ENCODE measurements at regions not wholly inside any gene's neighbourhood (a gene's known extent, or its start where the extent isn't known, plus 50 kb on each side); places are given as distances from the start of the nearest gene placed in this dataset.
"Not testable (repeated sequence)": the region's sequence is repeated elsewhere in the genome, so short reads cannot be mapped to it uniquely, and the experiment has no call there.

- no peak for DNase-seq
- H3K27ac ChIP-seq: no peak overlapping the region
- TF ChIP-seq, protein P1, sequence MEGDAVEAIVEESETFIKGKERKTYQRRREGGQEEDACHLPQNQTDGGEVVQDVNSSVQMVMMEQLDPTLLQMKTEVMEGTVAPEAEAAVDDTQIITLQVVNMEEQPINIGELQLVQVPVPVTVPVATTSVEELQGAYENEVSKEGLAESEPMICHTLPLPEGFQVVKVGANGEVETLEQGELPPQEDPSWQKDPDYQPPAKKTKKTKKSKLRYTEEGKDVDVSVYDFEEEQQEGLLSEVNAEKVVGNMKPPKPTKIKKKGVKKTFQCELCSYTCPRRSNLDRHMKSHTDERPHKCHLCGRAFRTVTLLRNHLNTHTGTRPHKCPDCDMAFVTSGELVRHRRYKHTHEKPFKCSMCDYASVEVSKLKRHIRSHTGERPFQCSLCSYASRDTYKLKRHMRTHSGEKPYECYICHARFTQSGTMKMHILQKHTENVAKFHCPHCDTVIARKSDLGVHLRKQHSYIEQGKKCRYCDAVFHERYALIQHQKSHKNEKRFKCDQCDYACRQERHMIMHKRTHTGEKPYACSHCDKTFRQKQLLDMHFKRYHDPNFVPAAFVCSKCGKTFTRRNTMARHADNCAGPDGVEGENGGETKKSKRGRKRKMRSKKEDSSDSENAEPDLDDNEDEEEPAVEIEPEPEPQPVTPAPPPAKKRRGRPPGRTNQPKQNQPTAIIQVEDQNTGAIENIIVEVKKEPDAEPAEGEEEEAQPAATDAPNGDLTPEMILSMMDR (IDR thresholded peaks at IDR 0.05): no peak
These were observed 77.4 kb upstream of the MID1 start for GRCh38 chrX:10697616-10698317.

DNA sequence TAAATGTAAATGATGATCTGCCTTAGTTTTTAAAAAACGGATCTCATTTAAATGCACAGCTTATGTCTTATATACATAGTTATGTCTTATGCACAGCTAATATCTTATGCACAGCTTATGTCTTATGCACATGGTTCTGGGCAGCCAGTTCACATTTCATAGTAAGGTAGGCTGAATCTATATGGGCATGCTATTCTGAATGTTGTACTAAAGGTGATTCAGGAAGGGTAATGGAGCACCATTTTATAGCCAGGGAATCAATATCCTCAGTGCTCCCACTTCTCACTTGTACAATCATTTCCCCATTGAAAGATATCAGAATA lies 77.9 kb upstream of the MID1 start:
- Histone ChIP-seq H3K9me3 (no peaks in the 10 kb centered on the region), H3K36me3 (no peaks in the 10 kb centered on the region), H3K4me1 (no peaks in the 10 kb centered on the region), H3K27me3 (no peaks in the 10 kb centered on the region), H3K27ac (no peak overlapping the region), H3K4me3 (no peak overlapping the region)
- intact Hi-C loops (cut with DNase I; ENCODE audit: low total_unique reads): no loop called here
- TF ChIP-seq, protein P1 (IDR thresholded peaks at IDR 0.05): no peak
- DNase-seq: no peak

More at GRCh38 chrX:10697616-10698317, 77.4 kb upstream of the MID1 start:
- Histone ChIP-seq H3K36me3 (no peaks in the 10 kb centered on the region), H3K4me3 (no peak overlapping the region), H3K4me1 (no peaks in the 10 kb centered on the region), H3K27me3 (no peaks in the 10 kb centered on the region), H3K9me3 (no peaks in the 10 kb centered on the region)
- intact Hi-C loops (cut with DNase I; ENCODE audit: low total_unique reads): no loop called here

DNA sequence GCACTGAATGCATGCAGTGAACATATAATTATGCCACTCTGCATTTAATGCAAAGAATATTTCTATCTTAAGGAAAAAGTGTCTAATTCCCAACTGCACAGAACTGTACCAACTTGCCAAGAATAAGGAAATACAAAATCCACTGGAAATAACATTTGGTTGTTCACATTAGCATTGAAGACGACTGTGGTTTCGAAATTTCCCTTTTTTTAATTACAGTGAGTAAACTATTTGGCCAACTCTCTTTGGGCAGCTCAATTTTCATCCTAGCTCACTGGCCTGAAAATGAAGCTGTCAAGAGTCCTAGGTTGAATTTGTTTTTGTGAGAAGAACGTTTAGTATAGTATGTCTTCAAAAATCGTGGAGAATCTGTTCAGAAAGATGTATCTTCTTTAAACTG lies 81.6 kb upstream of the MID1 start:
- intact Hi-C loops (cut with DNase I; ENCODE audit: low total_unique reads): no loop called here
- H3K4me1 ChIP-seq: no peaks in the 10 kb centered on the region
- H3K27me3 ChIP-seq: no peaks in the 10 kb centered on the region
- TF ChIP-seq, protein P1 (IDR thresholded peaks at IDR 0.05): no peak
- no peaks in the 10 kb centered on the region for H3K36me3 ChIP-seq
- no peak overlapping the region for H3K27ac ChIP-seq
- no peak for DNase-seq
- H3K9me3 ChIP-seq: no peaks in the 10 kb centered on the region
- H3K4me3 ChIP-seq: no peak overlapping the region

- intact Hi-C loops (cut with DNase I; ENCODE audit: low total_unique reads); H3K27ac ChIP-seq; H3K36me3 ChIP-seq; H3K4me1 ChIP-seq; H3K9me3 ChIP-seq; H3K27me3 ChIP-seq; H3K4me3 ChIP-seq; DNase-seq: not testable (repeated sequence)
These were observed 86.0 kb upstream of the MID1 start for GRCh38 chrX:10706342-10706741.

GRCh38 chrX:10707773-10708172 lies 87.4 kb upstream of the MID1 start:
- Histone ChIP-seq H3K9me3 (no peaks in the 10 kb centered on the region), H3K4me3 (no peak overlapping the region), H3K27me3 (no peaks in the 10 kb centered on the region), H3K27ac (no peak overlapping the region), H3K36me3 (no peaks in the 10 kb centered on the region), H3K4me1 (no peaks in the 10 kb centered on the region)
- intact Hi-C loops (cut with DNase I; ENCODE audit: low total_unique reads): no loop called here
- TF ChIP-seq, protein P1 (IDR thresholded peaks at IDR 0.05): no peak
- no peak for DNase-seq

- H3K36me3 ChIP-seq: no peaks in the 10 kb centered on the region
- no peaks in the 10 kb centered on the region for H3K9me3 ChIP-seq
- H3K4me1 ChIP-seq: no peaks in the 10 kb centered on the region
- no peak for DNase-seq
- intact Hi-C loops (cut with DNase I; ENCODE audit: low total_unique reads): no loop called here
- H3K27me3 ChIP-seq: no peaks in the 10 kb centered on the region
- no peak overlapping the region for H3K4me3 ChIP-seq
- TF ChIP-seq, protein P1 (IDR thresholded peaks at IDR 0.05): no peak
- no peak overlapping the region for H3K27ac ChIP-seq
These were observed 88.9 kb upstream of the MID1 start for GRCh38 chrX:10709276-10709675.

All from tibial artery (tissue), 4 donors.